SU-DHL-6 (cell line): ENCODE measurements at regions not wholly inside any gene's neighbourhood (a gene's known extent, or its start where the extent isn't known, plus 50 kb on each side); places are given as distances from the start of the nearest gene placed in this dataset.
A peak's percentile ranks its signal among the peaks of the same experiment; 100 is the strongest.

Experiments
- H2AFZ ChIP-seq: fragments of 200-600 bp; sonication (generic); 2 replicates; pipeline ENCODE4 v1.6.1; 2014; ENCODE audit warnings: low read depth, mild to moderate bottlenecking, moderate library complexity, mixed read lengths, antibody characterized with exemption, low read length; ENCODE audit not compliant: severe bottlenecking
- H3F3A ChIP-seq: fragments of 200-600 bp; shearing (Covaris generic); 2 replicates; pipeline ENCODE4 v1.6.0; 2016; ENCODE audit warnings: antibody characterized with exemption, mild to moderate bottlenecking; ENCODE audit not compliant: insufficient read depth
- H3K27ac ChIP-seq: fragments of 200-600 bp; sonication (generic); 2 replicates; pipeline ENCODE4 v1.5.1; 2016; ENCODE audit warnings: low read depth, mild to moderate bottlenecking, low read length, moderate library complexity, mixed read lengths
- H3K27me3 ChIP-seq: fragments of 200-600 bp; sonication (generic), shearing (Covaris generic); 2 replicates; pipeline ENCODE4 v1.6.0; 2014; ENCODE audit warnings: mild to moderate bottlenecking, low read length
- H3K36me3 ChIP-seq: fragments of 200-600 bp; sonication (generic); 2 replicates; pipeline ENCODE4 v1.6.1; 2014; ENCODE audit warnings: mild to moderate bottlenecking, low read length, mixed read lengths
- H3K4me2 ChIP-seq: fragments of 300-600, 200-600 bp; shearing (Covaris generic), sonication (generic); 2 replicates; pipeline ENCODE4 v1.6.0; 2014; ENCODE audit warnings: low read length, low read depth, mild to moderate bottlenecking; ENCODE audit not compliant: poor library complexity, severe bottlenecking
- H3K4me3 ChIP-seq: fragments of 200-600 bp; sonication (generic); 2 replicates; pipeline ENCODE4 v1.5.1; 2014; ENCODE audit warnings: antibody characterized with exemption, low read length, mild to moderate bottlenecking, mixed read lengths; ENCODE audit not compliant: insufficient read depth, poor library complexity, severe bottlenecking
- H3K79me2 ChIP-seq: fragments of 200-600 bp; sonication (generic); 2 replicates; pipeline ENCODE4 v1.6.1; 2014; ENCODE audit warnings: mild to moderate bottlenecking, low read length, moderate library complexity; ENCODE audit not compliant: insufficient read depth
- H3K9ac ChIP-seq: fragments of 200-600 bp; sonication (generic); 2 replicates; pipeline ENCODE4 v1.7.0; 2014; ENCODE audit warnings: mild to moderate bottlenecking, low read length
- H3K9me2 ChIP-seq: fragments of 200-600 bp; sonication (generic); replicated peaks from 2 replicates; pipeline ENCODE4 v1.6.1; 2014; ENCODE audit warnings: low read length; ENCODE audit not compliant: insufficient read depth
- H3K9me3 ChIP-seq: fragments of 200-600 bp; sonication (generic); 2 replicates; pipeline ENCODE4 v1.6.1; 2014; ENCODE audit warnings: low read length, mixed read lengths; ENCODE audit not compliant: insufficient read depth
- H4K20me1 ChIP-seq: fragments of 200-600 bp; sonication (generic); 2 replicates; pipeline ENCODE4 v1.6.1; 2014; ENCODE audit warnings: low read depth, mild to moderate bottlenecking, antibody characterized with exemption, low read length, moderate library complexity, mixed read lengths
- EZH2phosphoT487 ChIP-seq: fragments of 200-600 bp; sonication (generic), shearing (Covaris generic); conservative IDR thresholded peaks from 2 replicates; pipeline ENCODE4 v1.6.1; 2018; ENCODE audit warnings: mild to moderate bottlenecking, antibody characterized with exemption, low read length, moderate library complexity, mixed read lengths
- TF ChIP-seq, protein P1 (sequence below): fragments of 200-600 bp; sonication (generic); IDR thresholded peaks from one replicate; pipeline ENCODE4 v1.5.1; 2017; ENCODE audit warnings: antibody characterized with exemption, mild to moderate bottlenecking, low read length, moderate library complexity; ENCODE audit not compliant: insufficient read depth, poor library complexity, severe bottlenecking

DNA sequence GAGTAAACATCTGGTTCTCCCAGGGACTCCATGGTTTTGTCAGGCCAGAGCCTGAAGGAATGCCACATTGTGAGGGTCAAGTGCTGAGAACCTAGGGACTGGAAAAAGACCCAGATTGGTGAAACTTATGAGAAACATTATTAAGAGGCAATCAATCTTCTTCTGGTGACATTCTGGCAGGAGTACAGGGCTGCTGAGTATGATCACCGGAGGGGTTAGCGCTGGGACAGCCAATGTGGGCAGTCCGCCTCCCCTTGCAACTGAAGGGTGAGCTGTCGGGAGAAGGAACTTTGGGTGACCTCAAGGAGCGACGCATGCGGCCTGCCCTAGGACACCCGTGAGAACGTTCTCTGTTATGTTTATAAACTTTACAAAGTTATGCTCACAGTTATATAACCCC, 429.0 kb downstream of the LMO4 start:
- no peaks in the 10 kb centered on the region for H3K27me3 ChIP-seq
- H3K27ac ChIP-seq, result no peak overlapping the region
- H3F3A ChIP-seq, result no peaks in the 10 kb centered on the region
- H3K9ac ChIP-seq, result no peak overlapping the region
- no peak overlapping the region for H3K4me3 ChIP-seq
- no peaks in the 10 kb centered on the region for H4K20me1 ChIP-seq
- H3K79me2 ChIP-seq, result no peaks in the 10 kb centered on the region
- no peaks in the 10 kb centered on the region for H3K36me3 ChIP-seq
- H2AFZ ChIP-seq, result no peak overlapping the region
- TF ChIP-seq, protein P1, sequence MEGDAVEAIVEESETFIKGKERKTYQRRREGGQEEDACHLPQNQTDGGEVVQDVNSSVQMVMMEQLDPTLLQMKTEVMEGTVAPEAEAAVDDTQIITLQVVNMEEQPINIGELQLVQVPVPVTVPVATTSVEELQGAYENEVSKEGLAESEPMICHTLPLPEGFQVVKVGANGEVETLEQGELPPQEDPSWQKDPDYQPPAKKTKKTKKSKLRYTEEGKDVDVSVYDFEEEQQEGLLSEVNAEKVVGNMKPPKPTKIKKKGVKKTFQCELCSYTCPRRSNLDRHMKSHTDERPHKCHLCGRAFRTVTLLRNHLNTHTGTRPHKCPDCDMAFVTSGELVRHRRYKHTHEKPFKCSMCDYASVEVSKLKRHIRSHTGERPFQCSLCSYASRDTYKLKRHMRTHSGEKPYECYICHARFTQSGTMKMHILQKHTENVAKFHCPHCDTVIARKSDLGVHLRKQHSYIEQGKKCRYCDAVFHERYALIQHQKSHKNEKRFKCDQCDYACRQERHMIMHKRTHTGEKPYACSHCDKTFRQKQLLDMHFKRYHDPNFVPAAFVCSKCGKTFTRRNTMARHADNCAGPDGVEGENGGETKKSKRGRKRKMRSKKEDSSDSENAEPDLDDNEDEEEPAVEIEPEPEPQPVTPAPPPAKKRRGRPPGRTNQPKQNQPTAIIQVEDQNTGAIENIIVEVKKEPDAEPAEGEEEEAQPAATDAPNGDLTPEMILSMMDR, result no peak
- H3K9me3 ChIP-seq, result no peaks in the 10 kb centered on the region
- H3K9me2 ChIP-seq, result no peaks in the 10 kb centered on the region
- H3K4me2 ChIP-seq, result no peak overlapping the region

DNA sequence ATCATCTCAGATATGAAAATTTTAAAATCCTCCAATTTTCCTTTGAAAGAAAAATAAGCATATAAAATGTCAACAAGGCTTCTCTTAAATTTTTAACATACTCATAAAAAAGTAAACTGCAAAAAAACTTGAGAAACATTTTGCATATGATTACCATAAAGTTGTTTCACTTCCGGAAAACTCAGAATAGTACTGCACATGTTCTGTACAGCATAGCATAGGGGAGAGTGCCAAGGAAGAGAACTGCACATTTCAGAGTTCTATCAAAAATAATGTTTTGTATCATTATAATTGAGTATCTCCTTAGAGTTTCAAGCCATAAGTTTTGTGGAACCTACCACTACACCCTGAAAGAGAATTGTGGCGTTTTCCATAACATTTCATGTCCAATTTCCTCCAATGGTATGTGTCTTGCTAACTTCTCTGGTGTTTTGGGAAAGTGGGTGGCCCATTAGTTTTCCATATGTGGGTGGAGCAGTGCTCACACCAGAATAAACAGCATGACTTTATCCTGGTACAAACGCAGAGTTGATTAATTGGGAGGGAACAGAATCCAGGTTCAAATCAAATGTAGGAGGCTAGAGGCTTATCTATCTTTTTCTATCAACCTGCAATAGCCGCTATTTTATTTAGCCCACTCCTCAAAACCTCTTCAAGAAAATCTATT, 430.9 kb downstream of the LMO4 start:
- H3K27me3 ChIP-seq, result no peaks in the 10 kb centered on the region
- no peak overlapping the region for H3K9ac ChIP-seq
- no peaks in the 10 kb centered on the region for H3K36me3 ChIP-seq
- no peaks in the 10 kb centered on the region for H3K9me3 ChIP-seq
- no peaks in the 10 kb centered on the region for H3K9me2 ChIP-seq
- peak overlapping the region; percentile 33 for H3K4me2 ChIP-seq
- H3F3A ChIP-seq, result no peaks in the 10 kb centered on the region
- TF ChIP-seq, protein P1, result no peak
- TF ChIP-seq EZH2phosphoT487, result no peak
- no peak overlapping the region for H3K4me3 ChIP-seq
- H4K20me1 ChIP-seq, result no peaks in the 10 kb centered on the region
- no peaks in the 10 kb centered on the region for H3K79me2 ChIP-seq
- no peak overlapping the region for H3K27ac ChIP-seq
- H2AFZ ChIP-seq, result peak overlapping the region; percentile 29

DNA sequence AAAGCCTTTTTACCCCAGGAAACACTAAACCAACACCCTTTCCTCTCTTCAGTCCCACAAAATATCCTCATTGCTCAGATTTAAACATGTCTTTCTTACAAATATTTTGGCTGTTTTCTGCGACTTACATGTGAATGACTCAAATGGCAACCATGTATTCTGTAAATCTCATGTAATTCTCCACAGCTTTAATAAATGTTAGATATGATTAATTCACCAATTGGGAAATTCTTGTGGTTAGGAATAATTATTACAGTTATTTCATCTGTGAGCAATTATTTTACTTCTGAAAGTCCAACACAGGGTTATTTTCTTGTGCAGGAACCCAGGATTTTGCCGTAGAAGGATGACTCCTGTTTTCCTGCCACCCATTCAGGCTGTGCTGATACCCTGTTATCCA, 431.5 kb downstream of the LMO4 start:
- Histone ChIP-seq H4K20me1 (no peaks in the 10 kb centered on the region), H3K36me3 (no peaks in the 10 kb centered on the region), H3K9ac (no peak overlapping the region), H3K27me3 (no peaks in the 10 kb centered on the region), H3F3A (no peaks in the 10 kb centered on the region), H3K27ac (no peak overlapping the region), H3K9me2 (no peaks in the 10 kb centered on the region), H3K4me2 (no peak overlapping the region), H3K4me3 (no peak overlapping the region), H3K9me3 (no peaks in the 10 kb centered on the region), H2AFZ (peak overlapping the region; percentile 29), H3K79me2 (no peaks in the 10 kb centered on the region)
- no peak for TF ChIP-seq EZH2phosphoT487

DNA sequence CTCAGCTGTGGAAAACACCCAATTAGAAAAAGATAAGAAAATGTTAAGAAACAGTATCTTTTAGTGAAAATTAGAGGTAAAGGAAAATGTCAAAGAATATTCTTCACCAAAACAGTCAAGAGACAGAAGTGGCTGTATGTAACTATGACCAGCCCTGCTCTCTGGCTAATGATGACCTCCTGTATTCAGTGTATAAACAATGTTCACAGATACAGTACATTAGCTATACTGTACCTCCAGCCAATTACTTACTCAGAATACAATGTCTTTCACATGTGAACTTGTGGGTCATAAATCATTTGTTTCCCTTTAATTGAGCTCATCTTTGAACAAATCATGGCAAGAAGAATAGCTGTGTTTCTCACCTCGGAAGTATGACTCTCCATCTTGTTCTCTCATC, 432.0 kb downstream of the LMO4 start:
- Histone ChIP-seq H3K4me3 (no peak overlapping the region), H3K9me3 (no peaks in the 10 kb centered on the region), H3K27ac (no peak overlapping the region), H4K20me1 (no peaks in the 10 kb centered on the region), H3K4me2 (no peak overlapping the region), H3K79me2 (no peaks in the 10 kb centered on the region), H3K27me3 (no peaks in the 10 kb centered on the region), H3K36me3 (no peaks in the 10 kb centered on the region), H3F3A (no peaks in the 10 kb centered on the region), H3K9ac (no peak overlapping the region), H3K9me2 (no peaks in the 10 kb centered on the region), H2AFZ (no peak overlapping the region)
- TF ChIP-seq EZH2phosphoT487, result no peak
